WTC11 (cell line): ENCODE measurements at regions not wholly inside any gene's neighbourhood (a gene's known extent, or its start where the extent isn't known, plus 50 kb on each side); places are given as distances from the start of the nearest gene placed in this dataset.

Experiments
- ELF4 ChIP-seq: sonication (generic); formaldehyde crosslinking; IDR thresholded peaks from 2 replicates; pipeline ENCODE4 v1.8.1; 2022; ENCODE audit warnings: low read depth, mild to moderate bottlenecking, moderate library complexity, missing genetic modification reagents
- ETV6 ChIP-seq: sonication (generic); formaldehyde crosslinking; IDR thresholded peaks from 2 replicates; pipeline ENCODE4 v1.8.1; 2022; ENCODE audit warnings: mild to moderate bottlenecking, missing genetic modification reagents
- FOXP1 ChIP-seq: sonication (generic); formaldehyde crosslinking; IDR thresholded peaks from 2 replicates; pipeline ENCODE4 v1.8.0; 2022; ENCODE audit warnings: missing genetic modification reagents, mild to moderate bottlenecking, moderate library complexity, borderline replicate concordance
- NFYB ChIP-seq: sonication (generic); formaldehyde crosslinking; conservative IDR thresholded peaks from 2 replicates; pipeline ENCODE4 v1.8.0; 2022; ENCODE audit warnings: low read depth, missing genetic modification reagents
- TCF7 ChIP-seq: sonication (generic); formaldehyde crosslinking; IDR thresholded peaks from 2 replicates; pipeline ENCODE4 v1.8.0; 2022; ENCODE audit warnings: mild to moderate bottlenecking, low read depth, missing genetic modification reagents, moderate library complexity
- ZNF232 ChIP-seq: sonication (generic); formaldehyde crosslinking; IDR thresholded peaks from 2 replicates; pipeline ENCODE4 v1.8.0; 2022; ENCODE audit warnings: mild to moderate bottlenecking, missing genetic modification reagents
- ZNF416 ChIP-seq: fragments of 250-450 bp; sonication (Bioruptor Pico); IDR thresholded peaks from 2 replicates; pipeline ENCODE4 v1.9.0; 2021; ENCODE audit warnings: mild to moderate bottlenecking, inconsistent platforms
- TF ChIP-seq, protein P1 (sequence below): fragments of 200-600 bp; IDR thresholded peaks from 2 replicates; pipeline ENCODE4 v1.8.0; 2022; ENCODE audit warnings: antibody characterized with exemption
- TF ChIP-seq, protein P2 (sequence below): sonication (generic); formaldehyde crosslinking; IDR thresholded peaks from 2 replicates; pipeline ENCODE4 v1.8.0; 2022; ENCODE audit warnings: mild to moderate bottlenecking, missing genetic modification reagents
- TF ChIP-seq, protein P3 (sequence below): sonication (generic); formaldehyde crosslinking; IDR thresholded peaks from 2 replicates; pipeline ENCODE4 v1.8.1; 2023; ENCODE audit warnings: mild to moderate bottlenecking, missing genetic modification reagents
- TF ChIP-seq, protein P4 (sequence below): sonication (generic); formaldehyde crosslinking; IDR thresholded peaks from 2 replicates; pipeline ENCODE4 v1.8.1; 2023; ENCODE audit warnings: mild to moderate bottlenecking, missing genetic modification reagents, moderate library complexity
- TF ChIP-seq, protein P5 (sequence below): sonication (generic); formaldehyde crosslinking; IDR thresholded peaks from 2 replicates; pipeline ENCODE4 v1.8.1; 2022; ENCODE audit warnings: low read depth, missing genetic modification reagents, borderline replicate concordance
- TF ChIP-seq, protein P6 (sequence below): sonication (generic); formaldehyde crosslinking; IDR thresholded peaks from 2 replicates; pipeline ENCODE4 v1.8.1; 2022; ENCODE audit warnings: mild to moderate bottlenecking, moderate library complexity, missing genetic modification reagents

DNA sequence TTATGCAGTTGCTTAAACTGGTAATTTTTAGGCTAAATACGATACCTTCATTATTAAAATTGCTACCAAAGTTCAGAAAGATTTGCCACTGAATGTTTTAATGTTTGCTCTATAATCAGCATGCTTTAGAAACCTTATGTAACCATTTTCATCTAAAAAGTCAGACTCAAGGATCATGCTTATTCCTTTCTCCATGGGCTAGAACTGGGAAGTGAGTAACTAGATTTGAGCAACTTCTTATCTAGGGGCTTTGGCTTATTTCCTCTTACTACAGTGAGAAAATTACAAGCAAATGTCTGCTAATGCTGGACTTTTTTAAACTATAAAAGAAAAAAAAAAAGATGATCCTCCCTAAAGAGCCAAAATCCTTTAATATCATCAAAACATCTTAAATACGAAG, 215.9 kb downstream of the CRPPA start:
- no peak for TF ChIP-seq NFYB (CRISPR knock-in tag)
- TF ChIP-seq, protein P1, sequence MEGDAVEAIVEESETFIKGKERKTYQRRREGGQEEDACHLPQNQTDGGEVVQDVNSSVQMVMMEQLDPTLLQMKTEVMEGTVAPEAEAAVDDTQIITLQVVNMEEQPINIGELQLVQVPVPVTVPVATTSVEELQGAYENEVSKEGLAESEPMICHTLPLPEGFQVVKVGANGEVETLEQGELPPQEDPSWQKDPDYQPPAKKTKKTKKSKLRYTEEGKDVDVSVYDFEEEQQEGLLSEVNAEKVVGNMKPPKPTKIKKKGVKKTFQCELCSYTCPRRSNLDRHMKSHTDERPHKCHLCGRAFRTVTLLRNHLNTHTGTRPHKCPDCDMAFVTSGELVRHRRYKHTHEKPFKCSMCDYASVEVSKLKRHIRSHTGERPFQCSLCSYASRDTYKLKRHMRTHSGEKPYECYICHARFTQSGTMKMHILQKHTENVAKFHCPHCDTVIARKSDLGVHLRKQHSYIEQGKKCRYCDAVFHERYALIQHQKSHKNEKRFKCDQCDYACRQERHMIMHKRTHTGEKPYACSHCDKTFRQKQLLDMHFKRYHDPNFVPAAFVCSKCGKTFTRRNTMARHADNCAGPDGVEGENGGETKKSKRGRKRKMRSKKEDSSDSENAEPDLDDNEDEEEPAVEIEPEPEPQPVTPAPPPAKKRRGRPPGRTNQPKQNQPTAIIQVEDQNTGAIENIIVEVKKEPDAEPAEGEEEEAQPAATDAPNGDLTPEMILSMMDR = no peak
- TF ChIP-seq ELF4 (CRISPR knock-in tag) = no peak
- no peak for TF ChIP-seq ZNF232 (CRISPR knock-in tag)
- TF ChIP-seq, protein P2, sequence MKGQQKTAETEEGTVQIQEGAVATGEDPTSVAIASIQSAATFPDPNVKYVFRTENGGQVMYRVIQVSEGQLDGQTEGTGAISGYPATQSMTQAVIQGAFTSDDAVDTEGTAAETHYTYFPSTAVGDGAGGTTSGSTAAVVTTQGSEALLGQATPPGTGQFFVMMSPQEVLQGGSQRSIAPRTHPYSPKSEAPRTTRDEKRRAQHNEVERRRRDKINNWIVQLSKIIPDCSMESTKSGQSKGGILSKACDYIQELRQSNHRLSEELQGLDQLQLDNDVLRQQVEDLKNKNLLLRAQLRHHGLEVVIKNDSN (CRISPR knock-in tag) = no peak
- no peak for TF ChIP-seq FOXP1 (CRISPR knock-in tag)
- TF ChIP-seq TCF7 (CRISPR knock-in tag) = no peak
- TF ChIP-seq, protein P3, sequence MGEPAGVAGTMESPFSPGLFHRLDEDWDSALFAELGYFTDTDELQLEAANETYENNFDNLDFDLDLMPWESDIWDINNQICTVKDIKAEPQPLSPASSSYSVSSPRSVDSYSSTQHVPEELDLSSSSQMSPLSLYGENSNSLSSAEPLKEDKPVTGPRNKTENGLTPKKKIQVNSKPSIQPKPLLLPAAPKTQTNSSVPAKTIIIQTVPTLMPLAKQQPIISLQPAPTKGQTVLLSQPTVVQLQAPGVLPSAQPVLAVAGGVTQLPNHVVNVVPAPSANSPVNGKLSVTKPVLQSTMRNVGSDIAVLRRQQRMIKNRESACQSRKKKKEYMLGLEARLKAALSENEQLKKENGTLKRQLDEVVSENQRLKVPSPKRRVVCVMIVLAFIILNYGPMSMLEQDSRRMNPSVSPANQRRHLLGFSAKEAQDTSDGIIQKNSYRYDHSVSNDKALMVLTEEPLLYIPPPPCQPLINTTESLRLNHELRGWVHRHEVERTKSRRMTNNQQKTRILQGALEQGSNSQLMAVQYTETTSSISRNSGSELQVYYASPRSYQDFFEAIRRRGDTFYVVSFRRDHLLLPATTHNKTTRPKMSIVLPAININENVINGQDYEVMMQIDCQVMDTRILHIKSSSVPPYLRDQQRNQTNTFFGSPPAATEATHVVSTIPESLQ (CRISPR knock-in tag) = no peak
- TF ChIP-seq, protein P4, sequence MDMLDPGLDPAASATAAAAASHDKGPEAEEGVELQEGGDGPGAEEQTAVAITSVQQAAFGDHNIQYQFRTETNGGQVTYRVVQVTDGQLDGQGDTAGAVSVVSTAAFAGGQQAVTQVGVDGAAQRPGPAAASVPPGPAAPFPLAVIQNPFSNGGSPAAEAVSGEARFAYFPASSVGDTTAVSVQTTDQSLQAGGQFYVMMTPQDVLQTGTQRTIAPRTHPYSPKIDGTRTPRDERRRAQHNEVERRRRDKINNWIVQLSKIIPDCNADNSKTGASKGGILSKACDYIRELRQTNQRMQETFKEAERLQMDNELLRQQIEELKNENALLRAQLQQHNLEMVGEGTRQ (CRISPR knock-in tag) = no peak
- TF ChIP-seq, protein P5, sequence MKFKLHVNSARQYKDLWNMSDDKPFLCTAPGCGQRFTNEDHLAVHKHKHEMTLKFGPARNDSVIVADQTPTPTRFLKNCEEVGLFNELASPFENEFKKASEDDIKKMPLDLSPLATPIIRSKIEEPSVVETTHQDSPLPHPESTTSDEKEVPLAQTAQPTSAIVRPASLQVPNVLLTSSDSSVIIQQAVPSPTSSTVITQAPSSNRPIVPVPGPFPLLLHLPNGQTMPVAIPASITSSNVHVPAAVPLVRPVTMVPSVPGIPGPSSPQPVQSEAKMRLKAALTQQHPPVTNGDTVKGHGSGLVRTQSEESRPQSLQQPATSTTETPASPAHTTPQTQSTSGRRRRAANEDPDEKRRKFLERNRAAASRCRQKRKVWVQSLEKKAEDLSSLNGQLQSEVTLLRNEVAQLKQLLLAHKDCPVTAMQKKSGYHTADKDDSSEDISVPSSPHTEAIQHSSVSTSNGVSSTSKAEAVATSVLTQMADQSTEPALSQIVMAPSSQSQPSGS (CRISPR knock-in tag) = no peak
- no peak for TF ChIP-seq ZNF416
- TF ChIP-seq ETV6 = no peak
- TF ChIP-seq, protein P6, sequence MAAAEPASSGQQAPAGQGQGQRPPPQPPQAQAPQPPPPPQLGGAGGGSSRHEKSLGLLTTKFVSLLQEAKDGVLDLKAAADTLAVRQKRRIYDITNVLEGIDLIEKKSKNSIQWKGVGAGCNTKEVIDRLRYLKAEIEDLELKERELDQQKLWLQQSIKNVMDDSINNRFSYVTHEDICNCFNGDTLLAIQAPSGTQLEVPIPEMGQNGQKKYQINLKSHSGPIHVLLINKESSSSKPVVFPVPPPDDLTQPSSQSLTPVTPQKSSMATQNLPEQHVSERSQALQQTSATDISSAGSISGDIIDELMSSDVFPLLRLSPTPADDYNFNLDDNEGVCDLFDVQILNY = no peak
